HS-5 (cell line): ENCODE measurements at regions not wholly inside any gene's neighbourhood (a gene's known extent, or its start where the extent isn't known, plus 50 kb on each side); places are given as distances from the start of the nearest gene placed in this dataset.

Experiments
- DNase-seq: peaks from one replicate; pipeline ENCODE4 v3.0.0-alpha.2; 2012; ENCODE audit warnings: low read depth

GRCh38 chr15:97892167-97892938 is 68.2 kb upstream of the ARRDC4 start:
- DNase-seq = no peak

GRCh38 chr15:97893967-97894366 is 66.5 kb upstream of the ARRDC4 start:
- no peak for DNase-seq

GRCh38 chr15:97899981-97900380 is 60.5 kb upstream of the ARRDC4 start:
- DNase-seq = no peak

- DNase-seq = peak; percentile 89
These were observed 58.2 kb upstream of the ARRDC4 start for GRCh38 chr15:97902140-97902780.

- no peak for DNase-seq
These were observed 56.9 kb upstream of the ARRDC4 start for GRCh38 chr15:97903560-97903959.

GRCh38 chr15:97903971-97904572 is 56.4 kb upstream of the ARRDC4 start:
- DNase-seq = no peak

GRCh38 chr15:97909291-97909891 is 51.1 kb upstream of the ARRDC4 start:
- DNase-seq = peak; percentile 26
